MM.1S (cell line): ENCODE measurements at regions not wholly inside any gene's neighbourhood (a gene's known extent, or its start where the extent isn't known, plus 50 kb on each side); places are given as distances from the start of the nearest gene placed in this dataset.

Experiments
- EZH2phosphoT487 ChIP-seq: fragments of 300-600 bp; sonication (generic); IDR thresholded peaks from 2 replicates; pipeline ENCODE4 v1.6.1; 2018; ENCODE audit warnings: antibody characterized with exemption, low read length
- TF ChIP-seq, protein P1 (sequence below): fragments of 300-600 bp; sonication (generic); IDR thresholded peaks from 2 replicates; pipeline ENCODE4 v1.5.1; 2016; ENCODE audit warnings: antibody characterized with exemption, low read length, mixed read lengths

DNA sequence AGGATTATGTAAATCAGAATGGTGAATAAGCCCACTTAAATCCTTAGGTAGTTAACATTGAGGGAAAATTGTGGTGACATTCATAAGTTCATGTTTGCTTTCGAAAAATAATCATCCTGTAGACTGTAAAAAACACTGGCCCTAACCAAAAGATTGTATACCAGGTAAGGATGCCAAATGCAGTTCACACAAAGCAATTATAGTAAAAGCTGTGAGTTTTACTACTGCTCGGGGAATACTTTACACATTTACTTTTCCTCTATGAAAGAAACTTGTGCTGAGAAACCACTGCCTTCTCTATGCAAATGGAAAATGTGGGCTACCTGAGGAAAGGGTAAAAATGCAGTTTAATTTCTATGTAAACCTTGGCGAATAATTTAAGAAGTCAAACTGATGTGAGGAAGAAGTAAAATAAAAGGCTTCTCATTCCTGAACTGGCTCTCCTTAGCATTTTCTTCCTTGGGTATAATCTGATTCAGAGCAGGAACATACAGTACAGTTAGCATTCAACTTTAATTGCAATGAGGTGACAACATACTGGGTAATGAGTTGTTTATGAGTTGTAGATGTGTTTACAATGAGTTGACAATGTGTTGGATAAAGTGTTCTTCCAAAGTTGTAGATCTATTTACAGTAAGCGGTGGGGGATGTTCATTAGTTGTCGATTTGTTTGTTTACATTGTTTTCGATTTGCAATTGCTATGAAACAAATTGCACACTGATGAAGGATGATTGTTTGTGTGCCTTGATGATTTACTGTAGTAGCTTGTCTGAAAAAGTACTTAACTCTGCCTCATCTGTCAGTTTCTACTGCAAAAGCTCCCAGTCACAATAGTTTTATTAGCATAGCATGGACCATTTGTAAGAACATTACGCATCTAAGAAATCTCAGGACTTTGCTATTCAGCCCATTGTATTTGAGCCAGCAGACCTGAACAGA lies 453.0 kb upstream of the DPH6 start:
- TF ChIP-seq, protein P1, sequence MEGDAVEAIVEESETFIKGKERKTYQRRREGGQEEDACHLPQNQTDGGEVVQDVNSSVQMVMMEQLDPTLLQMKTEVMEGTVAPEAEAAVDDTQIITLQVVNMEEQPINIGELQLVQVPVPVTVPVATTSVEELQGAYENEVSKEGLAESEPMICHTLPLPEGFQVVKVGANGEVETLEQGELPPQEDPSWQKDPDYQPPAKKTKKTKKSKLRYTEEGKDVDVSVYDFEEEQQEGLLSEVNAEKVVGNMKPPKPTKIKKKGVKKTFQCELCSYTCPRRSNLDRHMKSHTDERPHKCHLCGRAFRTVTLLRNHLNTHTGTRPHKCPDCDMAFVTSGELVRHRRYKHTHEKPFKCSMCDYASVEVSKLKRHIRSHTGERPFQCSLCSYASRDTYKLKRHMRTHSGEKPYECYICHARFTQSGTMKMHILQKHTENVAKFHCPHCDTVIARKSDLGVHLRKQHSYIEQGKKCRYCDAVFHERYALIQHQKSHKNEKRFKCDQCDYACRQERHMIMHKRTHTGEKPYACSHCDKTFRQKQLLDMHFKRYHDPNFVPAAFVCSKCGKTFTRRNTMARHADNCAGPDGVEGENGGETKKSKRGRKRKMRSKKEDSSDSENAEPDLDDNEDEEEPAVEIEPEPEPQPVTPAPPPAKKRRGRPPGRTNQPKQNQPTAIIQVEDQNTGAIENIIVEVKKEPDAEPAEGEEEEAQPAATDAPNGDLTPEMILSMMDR: no peak
- no peak for TF ChIP-seq EZH2phosphoT487
